ENCODE measurements at regions not wholly inside any gene's neighbourhood (a gene's known extent, or its start where the extent isn't known, plus 50 kb on each side); places are given as distances from the start of the nearest gene placed in this dataset.
"Not testable (repeated sequence)": the region's sequence is repeated elsewhere in the genome, so short reads cannot be mapped to it uniquely, and the experiment has no call there.

DNA sequence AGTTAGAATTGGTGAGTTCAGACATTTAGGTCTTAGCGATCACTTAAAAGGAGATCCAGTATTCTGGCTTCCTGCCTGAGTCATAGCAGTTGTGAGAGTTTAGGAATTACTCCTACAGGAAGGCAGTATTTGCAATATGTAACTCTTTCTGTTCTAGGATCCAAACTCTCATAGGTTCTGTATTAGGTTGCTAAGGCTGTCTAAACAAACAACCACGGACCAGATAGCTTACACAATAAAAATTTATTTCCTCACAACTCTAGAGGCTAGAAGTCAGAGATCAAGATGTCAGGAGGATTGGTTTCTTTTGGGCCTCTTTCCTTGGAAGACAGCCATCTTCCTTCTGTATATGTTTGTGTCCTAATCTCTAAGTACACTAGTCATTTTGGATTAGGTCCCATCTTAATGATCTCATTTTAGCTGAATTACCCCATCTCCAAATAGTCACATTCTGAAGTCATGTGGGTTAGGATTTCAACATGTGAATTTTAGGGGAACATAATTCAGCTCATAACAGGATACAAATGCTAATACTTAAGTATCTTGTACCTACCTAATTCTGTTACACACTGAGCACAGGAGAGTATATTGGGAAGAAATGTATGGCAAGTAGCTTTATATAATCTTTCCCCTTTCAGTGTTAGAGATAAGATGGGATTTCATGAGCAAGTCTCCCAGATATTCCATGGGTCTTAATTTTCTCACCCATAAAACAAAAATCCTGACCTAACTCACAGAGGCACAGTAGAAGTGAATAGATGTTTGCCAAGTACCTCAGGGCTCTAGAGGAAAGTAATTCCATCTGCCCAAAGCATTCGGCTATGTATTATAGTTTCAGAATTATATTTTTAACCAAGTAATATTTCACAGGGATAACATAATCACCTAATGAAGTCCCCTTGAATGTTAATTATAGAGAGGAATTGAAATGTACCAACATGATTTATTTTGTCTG lies 144.4 kb downstream of the PTBP2 start:
- no peak for DNase-seq

DNA sequence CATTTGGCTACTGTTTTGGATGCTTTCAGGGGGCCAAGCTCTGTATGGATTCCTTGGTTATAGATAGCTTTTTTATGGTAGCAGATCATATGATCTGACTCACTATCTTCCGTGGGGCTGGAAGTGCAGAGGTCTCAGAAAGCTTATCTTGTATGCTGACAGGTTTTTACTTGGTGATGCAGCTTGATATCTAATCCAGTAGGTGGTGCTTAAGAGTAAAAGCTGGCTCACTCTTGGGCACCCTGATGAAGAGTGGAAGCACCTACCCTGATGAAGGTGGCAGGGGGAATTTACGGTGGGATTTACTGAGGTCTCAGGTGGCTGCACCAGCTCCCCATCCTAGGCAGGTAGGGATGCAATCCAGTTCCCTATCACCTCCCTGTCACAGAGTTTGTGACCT lies 151.2 kb downstream of the PTBP2 start:
- DNase-seq: no peak

- no peak for DNase-seq
These were observed 157.1 kb downstream of the PTBP2 start for GRCh38 chr1:96878640-96879039.

GRCh38 chr1:96880626-96881025 lies 159.0 kb downstream of the PTBP2 start:
- DNase-seq: no peak

- no peak for DNase-seq
These were observed 160.5 kb downstream of the PTBP2 start for GRCh38 chr1:96882096-96882495.

DNA sequence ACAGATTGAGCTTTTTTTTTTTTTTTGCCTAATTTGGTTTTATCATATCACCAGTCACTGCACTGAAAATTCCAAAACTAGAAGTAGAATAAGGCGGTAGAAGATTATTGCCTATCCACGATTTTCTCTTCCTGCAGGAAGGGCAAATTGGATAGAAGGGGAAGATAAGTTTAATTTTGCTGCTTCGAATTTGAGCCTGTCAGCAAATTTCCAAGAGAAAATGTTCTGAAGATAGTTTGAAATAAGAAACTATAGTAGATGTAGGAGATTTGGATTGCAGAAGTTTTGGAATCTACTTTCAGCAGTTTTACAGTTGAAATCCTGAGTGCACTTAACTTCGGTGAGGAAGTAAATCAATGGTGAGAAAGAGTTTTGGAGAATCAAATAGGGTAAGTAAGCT lies 164.9 kb downstream of the PTBP2 start:
- DNase-seq: no peak

- DNase-seq: no peak
These were observed 165.9 kb downstream of the PTBP2 start for GRCh38 chr1:96887501-96887900.

- DNase-seq: no peak
These were observed 180.3 kb downstream of the PTBP2 start for GRCh38 chr1:96901783-96902363.

DNA sequence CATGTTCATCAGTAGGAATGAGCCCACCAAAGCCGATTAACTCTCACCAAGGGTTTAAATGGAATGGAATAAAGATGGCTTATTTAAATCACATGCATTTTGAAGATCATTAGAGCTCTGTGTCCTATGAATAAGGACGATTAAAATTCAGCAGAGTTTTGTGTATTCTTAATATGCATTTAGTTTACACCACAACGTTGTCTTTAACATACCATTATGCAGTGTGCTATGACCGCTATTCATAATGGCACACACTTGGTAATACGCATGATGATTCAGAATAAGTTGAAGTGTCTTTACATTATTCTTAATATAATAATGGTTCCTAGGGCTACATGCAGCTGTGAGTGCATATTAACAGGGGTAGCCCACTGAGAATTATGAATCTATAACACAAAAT lies 190.7 kb downstream of the PTBP2 start:
- DNase-seq: no peak

- not testable (repeated sequence) for DNase-seq
These were observed 194.1 kb downstream of the PTBP2 start for GRCh38 chr1:96915701-96916100.

GRCh38 chr1:96918406-96918805 lies 196.8 kb downstream of the PTBP2 start:
- no peak for DNase-seq

- no peak for DNase-seq
These were observed 200.6 kb downstream of the PTBP2 start for GRCh38 chr1:96922181-96922580.

GRCh38 chr1:96923753-96924152 lies 202.2 kb downstream of the PTBP2 start:
- DNase-seq: no peak

DNA sequence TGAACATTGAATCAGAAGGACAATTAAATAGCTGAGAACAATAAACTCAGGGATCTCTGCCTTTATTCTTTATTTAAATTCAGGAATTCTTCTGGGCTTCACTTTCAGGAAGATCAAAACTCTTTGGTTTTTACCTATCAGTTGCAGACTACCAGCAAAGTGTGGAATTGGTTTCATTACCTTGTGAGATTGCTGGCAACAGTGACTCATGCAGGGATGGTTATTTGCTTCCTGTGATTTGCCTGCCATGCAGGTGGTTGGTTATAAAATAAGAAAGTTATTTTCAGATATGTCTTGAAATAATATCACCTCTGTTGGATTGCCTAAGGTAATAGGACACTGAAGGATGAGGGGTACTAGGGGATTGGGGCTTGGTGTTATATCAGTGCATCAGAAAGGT lies 204.6 kb downstream of the PTBP2 start:
- DNase-seq: no peak

DNA sequence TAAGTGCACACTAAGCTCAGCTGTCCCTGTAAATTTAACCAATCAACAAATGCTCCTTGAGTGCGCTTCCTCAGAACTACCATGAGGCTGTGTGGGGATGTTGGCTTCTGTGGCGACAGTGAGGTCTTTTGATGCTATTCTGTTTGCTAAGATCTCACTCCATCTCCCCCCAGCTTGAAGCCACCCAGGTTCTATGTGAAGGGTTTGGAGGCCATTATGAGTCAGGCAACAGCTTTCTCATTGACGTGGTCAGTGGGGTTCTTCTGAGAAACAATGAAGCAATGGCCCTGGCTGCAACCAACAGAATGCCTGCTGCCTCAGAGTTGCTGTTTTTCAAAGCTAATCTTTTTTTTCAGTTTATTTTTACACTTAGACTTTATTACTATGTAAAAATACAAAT lies 205.5 kb downstream of the PTBP2 start:
- DNase-seq: no peak

- no peak for DNase-seq
These were observed 209.6 kb downstream of the PTBP2 start for GRCh38 chr1:96931136-96931535.

DNA sequence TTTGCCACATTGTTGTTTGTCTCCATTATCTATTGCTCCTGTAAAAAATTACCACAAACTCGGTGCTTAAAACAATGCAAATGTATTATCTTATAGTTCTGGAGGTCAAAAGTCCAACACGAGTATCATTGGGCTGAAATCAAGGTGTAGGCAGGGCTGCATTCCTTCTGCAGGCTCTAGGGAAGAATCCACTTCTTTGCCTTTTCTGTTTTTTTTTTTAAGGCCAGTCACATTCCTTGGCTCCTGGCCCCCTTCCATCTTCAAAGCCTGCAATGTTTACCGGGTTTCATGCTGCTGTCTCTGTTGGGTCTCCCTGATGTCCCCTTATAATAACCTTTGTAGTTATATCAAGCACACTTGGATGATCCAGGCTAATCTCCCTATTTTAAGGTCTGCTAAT lies 212.7 kb downstream of the PTBP2 start:
- no peak for DNase-seq

DNA sequence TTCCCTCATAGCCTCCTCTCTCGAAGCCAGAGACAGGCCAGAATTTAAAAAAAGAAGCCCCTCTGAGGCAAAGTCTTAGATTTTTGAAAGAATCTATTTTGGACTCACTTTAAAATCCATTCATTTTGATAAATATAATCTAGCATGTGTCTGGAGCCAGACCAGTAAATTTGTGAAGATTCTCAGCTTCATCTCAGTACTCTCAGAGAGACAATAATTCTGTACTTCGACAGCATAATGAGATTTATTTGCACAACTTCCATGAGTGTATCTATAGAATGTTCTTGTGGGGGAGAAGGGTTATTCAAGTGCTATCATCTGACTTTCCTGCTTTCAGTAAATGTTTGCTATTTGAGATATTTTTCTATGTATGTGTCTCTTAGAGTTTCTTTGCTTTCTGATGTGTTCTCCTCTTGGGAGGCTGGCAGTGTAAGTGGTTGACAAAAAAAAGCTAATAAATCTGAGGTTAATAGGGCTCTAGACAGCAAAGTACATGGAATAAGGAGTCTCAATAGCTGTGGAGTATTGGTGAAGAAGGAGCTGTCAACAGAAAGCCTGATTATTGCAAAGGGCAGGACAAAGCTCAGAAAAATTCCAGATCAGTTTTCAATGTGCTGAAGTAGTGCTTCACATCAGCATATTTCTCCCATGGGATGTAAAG lies 223.0 kb downstream of the PTBP2 start:
- DNase-seq: no peak

- DNase-seq: no peak
These were observed 224.0 kb downstream of the PTBP2 start for GRCh38 chr1:96945509-96946084.

DNA sequence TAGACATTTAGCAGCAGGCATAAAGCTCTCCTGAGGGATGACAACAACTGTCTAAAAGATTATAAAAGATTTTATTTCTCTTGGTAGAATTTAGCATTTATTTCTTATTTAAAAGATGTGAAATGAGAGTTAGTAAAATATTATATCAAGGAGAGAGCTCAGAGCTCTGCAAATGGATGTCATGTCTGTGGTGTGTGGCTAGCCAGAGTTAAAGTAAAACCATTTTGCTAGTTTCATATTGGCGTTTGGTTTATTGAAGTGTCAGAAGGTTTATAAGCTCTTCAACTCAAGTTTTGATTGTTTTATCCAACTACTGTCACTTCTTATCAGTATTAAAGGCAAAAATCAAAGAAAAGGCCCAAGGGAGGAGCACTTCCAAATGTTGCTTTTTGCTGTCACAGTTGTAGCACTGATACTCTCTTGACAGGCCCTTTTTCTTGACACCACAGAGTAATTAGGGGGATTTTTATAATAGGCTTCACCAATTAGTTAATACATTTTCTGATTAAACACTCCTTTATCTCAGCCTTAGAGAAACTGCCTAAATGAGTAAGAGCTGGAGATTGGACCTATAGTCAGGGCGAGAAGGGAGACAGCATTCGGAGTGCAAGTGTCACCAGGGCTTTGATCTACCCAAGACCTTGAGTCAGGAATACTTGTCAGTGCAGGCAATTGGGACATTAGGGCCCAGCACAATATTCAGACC lies 233.9 kb downstream of the PTBP2 start:
- no peak for DNase-seq

DNA sequence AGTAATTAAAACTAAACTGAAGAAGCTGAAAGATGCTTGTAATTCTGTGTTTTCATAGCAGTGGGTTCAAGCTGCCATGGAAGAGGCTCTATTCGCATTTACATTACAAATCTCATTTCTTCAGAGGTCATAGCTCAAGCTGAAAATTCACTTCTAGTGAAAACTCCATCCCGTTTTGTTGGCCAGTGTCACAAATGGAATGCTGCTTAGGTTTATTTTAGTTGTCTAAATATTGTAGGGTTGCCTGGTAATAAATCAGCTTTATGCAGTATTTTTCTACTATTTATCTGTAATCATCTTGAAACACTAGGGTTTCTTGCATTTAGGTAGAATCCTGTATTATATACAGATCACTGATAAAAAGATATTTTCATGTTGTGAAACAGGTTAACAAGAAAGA lies 240.6 kb downstream of the PTBP2 start:
- DNase-seq: no peak

DNA sequence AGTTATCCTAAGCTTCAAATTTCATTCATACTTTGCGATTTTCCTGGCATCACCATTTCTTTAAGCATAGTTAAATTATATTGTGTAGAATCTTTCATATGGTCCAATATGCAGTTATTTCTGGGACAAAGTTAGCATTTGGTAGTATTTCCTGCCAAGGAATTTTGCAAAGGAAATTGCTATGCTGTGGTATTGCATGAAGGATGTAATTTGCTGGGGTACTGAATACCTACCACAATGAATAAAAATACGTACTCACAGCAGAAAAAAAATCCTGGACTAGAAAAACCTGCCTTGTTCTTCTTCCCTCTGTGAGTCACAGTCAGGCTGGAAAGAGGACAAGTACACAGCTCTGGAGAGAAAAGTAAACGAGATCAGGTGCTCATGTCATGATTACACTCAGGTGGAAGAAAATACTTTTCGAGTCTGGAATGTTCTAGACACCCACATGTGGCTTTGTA lies 241.2 kb downstream of the PTBP2 start:
- no peak for DNase-seq

DNA sequence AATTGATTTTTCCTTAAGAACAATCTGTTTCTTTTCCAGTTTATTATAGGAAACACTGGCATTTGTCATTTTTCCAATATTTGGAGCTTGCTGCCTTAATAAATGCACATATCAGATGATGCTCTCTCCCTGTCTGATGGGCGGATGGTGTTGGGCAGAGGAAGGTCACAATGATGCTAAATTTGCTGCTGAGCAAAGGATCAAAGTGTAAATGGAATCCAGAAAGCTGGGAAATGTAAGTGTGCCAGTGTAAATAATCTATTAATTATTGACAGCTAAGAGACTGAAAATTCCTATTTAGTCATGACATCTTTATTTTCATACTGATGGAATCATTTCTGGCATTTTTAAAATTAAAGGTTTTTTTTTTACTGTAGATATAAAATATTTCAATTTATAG lies 243.2 kb downstream of the PTBP2 start:
- no peak for DNase-seq

All from T-helper 9 cell (primary cell).